Nephron (organoid): ENCODE measurements at regions not wholly inside any gene's neighbourhood (a gene's known extent, or its start where the extent isn't known, plus 50 kb on each side); places are given as distances from the start of the nearest gene placed in this dataset.

ENCODE experiments used
- H3K27ac Mint-ChIP-seq, 3 experiments: 2 replicates each; pipeline ENCODE4 v1.8.0; 2020; ENCODE audit warnings: mixed read lengths in 3 of 3, mild to moderate bottlenecking in 2 of 3, moderate library complexity in 1 of 3
- H3K27me3 Mint-ChIP-seq: 2 replicates; pipeline ENCODE4 v1.8.0; 2021; ENCODE audit warnings: low read depth, mild to moderate bottlenecking, moderate library complexity, mixed read lengths
- H3K36me3 Mint-ChIP-seq: 2 replicates; pipeline ENCODE4 v1.8.0; 2020; ENCODE audit warnings: low read depth, mixed read lengths
- H3K4me1 Mint-ChIP-seq: 2 replicates; pipeline ENCODE4 v1.8.0; 2020; ENCODE audit warnings: mixed read lengths
- H3K4me3 Mint-ChIP-seq, 3 experiments: 2 replicates each; pipeline ENCODE4 v1.8.0; 2020; ENCODE audit warnings: mild to moderate bottlenecking in 3 of 3, mixed read lengths in 3 of 3, moderate library complexity in 2 of 3
- H3K9me3 Mint-ChIP-seq: 2 replicates; pipeline ENCODE4 v1.8.0; 2020; ENCODE audit warnings: mixed read lengths
- TF ChIP-seq, protein P1 (sequence below), 3 experiments: fragments of 200-600 bp; sonication (generic); IDR thresholded peaks; one replicate each; pipeline ENCODE4 v1.5.0; 2021; ENCODE audit warnings: antibody characterized with exemption in 3 of 3; ENCODE audit not compliant: unreplicated experiment in 3 of 3

DNA sequence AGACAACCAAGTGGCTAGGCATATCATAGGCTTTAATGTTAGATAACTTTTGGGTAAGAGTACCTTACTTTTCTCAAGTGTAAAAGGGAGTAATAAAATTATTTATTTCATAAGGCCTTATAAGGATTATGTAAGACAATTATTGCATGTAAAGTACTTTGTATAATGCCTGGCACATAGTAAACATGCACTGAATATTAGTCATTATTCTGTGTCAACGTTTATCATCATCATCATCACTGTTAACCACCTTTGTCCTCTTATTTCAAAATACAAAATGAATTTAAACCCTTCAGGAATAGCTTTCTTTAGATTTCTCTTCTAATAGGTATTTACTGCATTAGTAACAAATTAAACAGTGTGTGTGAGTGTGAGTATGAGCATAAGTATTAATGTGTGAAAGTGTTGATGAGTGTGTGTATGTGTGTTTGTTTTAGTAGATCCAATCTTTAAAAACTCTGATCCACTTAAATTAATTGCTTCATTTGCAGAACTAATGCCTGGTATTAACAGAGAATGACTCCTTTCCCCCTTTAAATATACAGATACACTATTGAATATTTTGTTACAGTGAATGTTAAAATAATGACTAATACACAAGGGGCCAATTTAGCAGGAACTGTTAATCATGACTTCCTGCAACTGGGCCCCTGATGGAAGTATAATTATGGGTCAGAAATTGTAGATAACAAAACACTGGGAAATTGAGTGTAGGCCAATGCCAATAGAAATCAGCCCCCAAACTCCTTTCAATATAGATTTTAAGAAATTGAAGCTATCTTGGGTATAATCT is 213.3 kb upstream of the FZD8 start:
- TF ChIP-seq, protein P1, sequence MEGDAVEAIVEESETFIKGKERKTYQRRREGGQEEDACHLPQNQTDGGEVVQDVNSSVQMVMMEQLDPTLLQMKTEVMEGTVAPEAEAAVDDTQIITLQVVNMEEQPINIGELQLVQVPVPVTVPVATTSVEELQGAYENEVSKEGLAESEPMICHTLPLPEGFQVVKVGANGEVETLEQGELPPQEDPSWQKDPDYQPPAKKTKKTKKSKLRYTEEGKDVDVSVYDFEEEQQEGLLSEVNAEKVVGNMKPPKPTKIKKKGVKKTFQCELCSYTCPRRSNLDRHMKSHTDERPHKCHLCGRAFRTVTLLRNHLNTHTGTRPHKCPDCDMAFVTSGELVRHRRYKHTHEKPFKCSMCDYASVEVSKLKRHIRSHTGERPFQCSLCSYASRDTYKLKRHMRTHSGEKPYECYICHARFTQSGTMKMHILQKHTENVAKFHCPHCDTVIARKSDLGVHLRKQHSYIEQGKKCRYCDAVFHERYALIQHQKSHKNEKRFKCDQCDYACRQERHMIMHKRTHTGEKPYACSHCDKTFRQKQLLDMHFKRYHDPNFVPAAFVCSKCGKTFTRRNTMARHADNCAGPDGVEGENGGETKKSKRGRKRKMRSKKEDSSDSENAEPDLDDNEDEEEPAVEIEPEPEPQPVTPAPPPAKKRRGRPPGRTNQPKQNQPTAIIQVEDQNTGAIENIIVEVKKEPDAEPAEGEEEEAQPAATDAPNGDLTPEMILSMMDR (IDR thresholded peaks at IDR 0.05; ENCODE audit: unreplicated experiment in 3 of 3) = no peak
- Mint-ChIP-seq H3K27ac (no peak overlapping the region), H3K4me1 (no peaks in the 10 kb centered on the region), H3K27me3 (no peaks in the 10 kb centered on the region), H3K36me3 (peaks cover 3% of the 10 kb centered on the region), H3K9me3 (peaks cover 16% of the 10 kb centered on the region), H3K4me3 (no peak overlapping the region)

DNA sequence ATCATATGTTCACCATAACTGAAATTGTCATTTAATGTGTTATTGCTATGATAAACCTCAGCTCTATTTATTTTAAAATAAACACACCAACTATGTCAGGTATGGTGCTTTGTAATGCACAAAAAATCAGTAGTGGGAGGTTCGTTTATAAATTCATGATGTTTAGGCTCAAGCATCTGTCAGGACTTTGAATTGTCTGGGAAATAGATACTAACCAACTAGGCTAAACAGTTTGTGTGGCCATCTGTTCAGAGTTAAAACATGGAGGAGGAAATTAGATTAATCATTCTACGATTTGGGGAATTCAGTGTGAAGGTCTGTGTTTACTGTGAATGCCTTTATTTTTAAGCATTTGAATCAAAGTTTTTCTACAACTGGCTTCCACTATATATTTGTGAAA is 212.6 kb upstream of the FZD8 start:
- H3K4me1 Mint-ChIP-seq = peaks cover 5% of the 10 kb centered on the region
- no peaks in the 10 kb centered on the region for H3K27me3 Mint-ChIP-seq
- TF ChIP-seq, protein P1 (IDR thresholded peaks at IDR 0.05; ENCODE audit: unreplicated experiment in 3 of 3) = no peak
- no peak overlapping the region for H3K27ac Mint-ChIP-seq
- H3K9me3 Mint-ChIP-seq = peaks cover 16% of the 10 kb centered on the region
- peaks cover 3% of the 10 kb centered on the region for H3K36me3 Mint-ChIP-seq
- no peak overlapping the region for H3K4me3 Mint-ChIP-seq

DNA sequence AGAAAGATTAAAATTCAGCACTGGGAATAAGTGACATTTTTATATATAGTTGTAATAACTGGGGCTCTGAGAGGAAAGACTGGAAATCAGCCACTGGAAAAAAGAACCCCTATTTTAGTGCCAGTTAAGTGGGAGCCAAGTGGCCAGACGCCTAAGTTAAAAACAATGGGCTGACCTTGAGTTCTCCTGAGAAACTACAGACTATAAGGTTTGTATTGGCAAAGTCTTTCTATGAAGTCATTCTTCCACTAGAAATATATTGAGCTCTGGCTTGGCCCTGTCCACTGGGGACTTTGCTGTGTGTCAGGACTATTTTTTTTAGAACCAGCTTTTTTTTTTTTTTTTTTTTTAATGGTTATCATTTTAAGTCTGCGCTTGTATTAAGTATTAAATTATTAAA is 210.6 kb upstream of the FZD8 start:
- Mint-ChIP-seq H3K27ac (no peak overlapping the region), H3K4me3 (no peak overlapping the region), H3K9me3 (peaks cover 5% of the 10 kb centered on the region), H3K4me1 (peaks cover 24% of the 10 kb centered on the region), H3K36me3 (no peaks in the 10 kb centered on the region), H3K27me3 (peaks cover 4% of the 10 kb centered on the region)
- TF ChIP-seq, protein P1 (IDR thresholded peaks at IDR 0.05; ENCODE audit: unreplicated experiment in 3 of 3) = no peak

DNA sequence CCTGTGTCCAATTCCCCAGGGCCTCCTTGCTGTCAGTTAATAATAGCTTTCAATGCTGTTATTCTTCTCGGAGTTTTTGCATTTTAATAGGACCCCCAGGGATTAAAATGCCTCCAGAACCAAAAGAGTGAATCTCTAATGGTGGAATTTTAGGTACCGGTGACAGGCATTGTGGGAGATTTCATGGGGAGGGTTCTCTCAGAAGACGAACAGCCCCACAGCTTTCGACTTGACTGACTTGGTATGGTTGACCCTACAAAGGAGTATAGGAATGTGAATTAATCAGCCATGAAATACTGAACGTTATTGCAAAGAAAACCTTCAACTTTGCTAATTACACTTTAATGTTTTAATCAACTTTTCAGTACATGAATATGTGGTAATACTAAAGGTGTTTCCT is 206.3 kb upstream of the FZD8 start:
- no peak overlapping the region for H3K4me3 Mint-ChIP-seq
- TF ChIP-seq, protein P1 (IDR thresholded peaks at IDR 0.05; ENCODE audit: unreplicated experiment in 3 of 3) = no peak
- H3K27me3 Mint-ChIP-seq = peaks cover 13% of the 10 kb centered on the region
- peaks cover 34% of the 10 kb centered on the region for H3K4me1 Mint-ChIP-seq
- H3K9me3 Mint-ChIP-seq = no peaks in the 10 kb centered on the region
- peak overlapping the region in 2 of 3 experiments; percentile 63 to 69 for H3K27ac Mint-ChIP-seq
- no peaks in the 10 kb centered on the region for H3K36me3 Mint-ChIP-seq

DNA sequence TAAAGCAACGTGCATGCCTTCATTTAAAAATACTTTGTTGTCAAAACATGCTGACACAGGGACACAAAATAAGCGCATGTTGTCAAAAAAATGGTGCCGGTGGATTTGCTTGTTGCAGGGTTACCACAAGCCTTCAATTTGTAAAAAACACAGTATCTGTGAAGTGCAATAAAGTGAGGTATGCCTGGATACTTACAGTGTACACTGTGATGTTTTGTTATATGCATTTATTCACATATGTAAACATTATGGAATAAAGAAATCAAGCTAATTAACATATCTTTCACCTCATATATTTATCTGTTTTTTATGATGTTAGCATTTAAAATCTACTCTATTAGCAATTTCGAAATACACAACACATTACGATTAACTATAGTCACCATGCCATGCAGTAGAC is 202.6 kb upstream of the FZD8 start:
- TF ChIP-seq, protein P1 (IDR thresholded peaks at IDR 0.05; ENCODE audit: unreplicated experiment in 3 of 3) = no peak
- H3K4me3 Mint-ChIP-seq = no peak overlapping the region
- H3K9me3 Mint-ChIP-seq = peaks cover 12% of the 10 kb centered on the region
- peaks cover 30% of the 10 kb centered on the region for H3K4me1 Mint-ChIP-seq
- peaks cover 11% of the 10 kb centered on the region for H3K36me3 Mint-ChIP-seq
- H3K27me3 Mint-ChIP-seq = peaks cover 13% of the 10 kb centered on the region
- peak overlapping the region in 1 of 3 experiments; percentile 64 for H3K27ac Mint-ChIP-seq
